ENCODE measurements at regions not wholly inside any gene's neighbourhood (a gene's known extent, or its start where the extent isn't known, plus 50 kb on each side); places are given as distances from the start of the nearest gene placed in this dataset.

- Mint-ChIP-seq H3K36me3 (ENCODE audit: low read depth) (no peaks in the 10 kb centered on the region), H3K9me3 (peaks cover 2% of the 10 kb centered on the region), H3K27me3 (no peaks in the 10 kb centered on the region), H3K27ac (no peak overlapping the region), H3K4me3 (no peak overlapping the region), H3K4me1 (ENCODE audit: low read depth) (peaks cover 9% of the 10 kb centered on the region)
- no peak for TF ChIP-seq CTCF (IDR thresholded peaks at IDR 0.05)
- H3K36me3 ChIP-seq (ENCODE audit: insufficient read depth, low read length): no peaks in the 10 kb centered on the region
- CTCF ChIA-PET: no interaction called here
- intact Hi-C loops (cut with DNase I, micrococcal nuclease): no loop called here
- DNase-seq: no peak
- H3K27ac ChIP-seq (ENCODE audit: low read depth in 1 of 2, low read length in 2 of 2): no peak overlapping the region
- POLR2A ChIA-PET: no interaction called here
- peaks cover 0 to 2% of the 10 kb centered on the region in 2 experiments for H3K27me3 ChIP-seq (ENCODE audit: control insufficient read depth in 1 of 2, insufficient read depth in 2 of 2, low read length in 2 of 2)
- H3K4me1 ChIP-seq (ENCODE audit: insufficient read depth, low read length): no peaks in the 10 kb centered on the region
- no peaks in the 10 kb centered on the region for H3K9me3 ChIP-seq (ENCODE audit: control insufficient read depth in 1 of 2, insufficient read depth in 1 of 2, low read length in 2 of 2)
- ATAC-seq (ENCODE audit: poor library complexity): no peak
- no peak overlapping the region for H3K4me3 ChIP-seq (ENCODE audit: low read length)
Observed at GRCh38 chr2:9055471-9055870, 52.0 kb upstream of the MBOAT2 start.

DNA sequence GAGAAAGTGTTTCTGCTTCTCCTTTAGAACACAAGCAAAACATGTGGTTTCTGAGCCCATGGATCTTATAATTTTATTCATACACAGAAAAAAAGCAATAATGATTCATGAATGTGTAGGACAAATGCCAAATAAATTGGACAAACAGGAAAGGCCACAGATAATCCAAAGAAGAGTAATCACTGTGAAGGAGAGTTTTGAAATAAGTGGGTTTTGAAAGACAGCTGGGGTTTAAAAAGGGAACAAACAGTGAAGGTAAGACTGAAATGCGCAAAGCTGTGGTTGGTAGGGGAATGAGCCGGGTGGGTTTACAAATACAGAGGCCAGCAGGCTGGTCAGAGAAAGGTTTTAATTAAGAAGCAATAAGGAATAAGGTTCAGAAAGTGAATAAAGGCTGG lies 50.0 kb upstream of the MBOAT2 start:
- Mint-ChIP-seq H3K27me3 (no peaks in the 10 kb centered on the region), H3K4me1 (ENCODE audit: low read depth) (peaks cover 9% of the 10 kb centered on the region), H3K36me3 (ENCODE audit: low read depth) (no peaks in the 10 kb centered on the region), H3K27ac (no peak overlapping the region), H3K4me3 (no peak overlapping the region), H3K9me3 (peaks cover 2% of the 10 kb centered on the region)
- ChIA-PET CTCF (no interaction called here), POLR2A (no interaction called here)
- TF ChIP-seq CTCF (IDR thresholded peaks at IDR 0.05): no peak
- Histone ChIP-seq H3K4me3 (ENCODE audit: low read length) (no peak overlapping the region), H3K9me3 (ENCODE audit: control insufficient read depth in 1 of 2, insufficient read depth in 1 of 2, low read length in 2 of 2) (no peaks in the 10 kb centered on the region), H3K27ac (ENCODE audit: low read depth in 1 of 2, low read length in 2 of 2) (no peak overlapping the region), H3K4me1 (ENCODE audit: insufficient read depth, low read length) (no peaks in the 10 kb centered on the region), H3K27me3 (ENCODE audit: control insufficient read depth in 1 of 2, insufficient read depth in 2 of 2, low read length in 2 of 2) (no peaks in the 10 kb centered on the region), H3K36me3 (ENCODE audit: insufficient read depth, low read length) (no peaks in the 10 kb centered on the region)
- no peak for ATAC-seq (ENCODE audit: poor library complexity)
- intact Hi-C loops (cut with DNase I, micrococcal nuclease): no loop called here
- DNase-seq: no peak

Measured in CD4-positive, alpha-beta T cell (primary cell).